ENCODE measurements at regions not wholly inside any gene's neighbourhood (a gene's known extent, or its start where the extent isn't known, plus 50 kb on each side); places are given as distances from the start of the nearest gene placed in this dataset.
"Not testable (repeated sequence)": the region's sequence is repeated elsewhere in the genome, so short reads cannot be mapped to it uniquely, and the experiment has no call there.

- DNase-seq = no peak
Observed at GRCh38 chr20:48461091-48461734, 366.6 kb downstream of the PREX1 start.

- DNase-seq = no peak
Observed at GRCh38 chr20:48460681-48461080, 367.1 kb downstream of the PREX1 start.

GRCh38 chr20:48459722-48460395, 367.9 kb downstream of the PREX1 start:
- no peak for DNase-seq

- DNase-seq = no peak
Observed at GRCh38 chr20:48458601-48459385, 369.0 kb downstream of the PREX1 start.

GRCh38 chr20:48458003-48458377, 369.8 kb downstream of the PREX1 start:
- no peak for DNase-seq

GRCh38 chr20:48457193-48458002, 370.4 kb downstream of the PREX1 start:
- no peak for DNase-seq

GRCh38 chr20:48456366-48457192, 371.2 kb downstream of the PREX1 start:
- DNase-seq = no peak

GRCh38 chr20:48455651-48456365, 372.0 kb downstream of the PREX1 start:
- no peak for DNase-seq

GRCh38 chr20:48454671-48455490, 372.9 kb downstream of the PREX1 start:
- no peak for DNase-seq

GRCh38 chr20:48453477-48454093, 374.2 kb downstream of the PREX1 start:
- DNase-seq = no peak

GRCh38 chr20:48451401-48451800, 376.4 kb downstream of the PREX1 start:
- no peak for DNase-seq

- DNase-seq = no peak
Observed at GRCh38 chr20:48448666-48449600, 378.9 kb downstream of the PREX1 start.

GRCh38 chr20:48447456-48447855, 380.3 kb downstream of the PREX1 start:
- DNase-seq = no peak

- no peak for DNase-seq
Observed at GRCh38 chr20:48445827-48446226, 382.0 kb downstream of the PREX1 start.

GRCh38 chr20:48444249-48444648, 383.6 kb downstream of the PREX1 start:
- no peak for DNase-seq

GRCh38 chr20:48440916-48441315, 386.9 kb downstream of the PREX1 start:
- no peak for DNase-seq

- DNase-seq = not testable (repeated sequence)
Observed at GRCh38 chr20:48440261-48440660, 387.5 kb downstream of the PREX1 start.

- DNase-seq = no peak
Observed at GRCh38 chr20:48437146-48437545, 390.7 kb downstream of the PREX1 start.

- not testable (repeated sequence) for DNase-seq
Observed at GRCh38 chr20:48436609-48437008, 391.2 kb downstream of the PREX1 start.
